Body of pancreas (tissue), 4 donors: ENCODE measurements at regions not wholly inside any gene's neighbourhood (a gene's known extent, or its start where the extent isn't known, plus 50 kb on each side); places are given as distances from the start of the nearest gene placed in this dataset.

Experiments used
- ATAC-seq: fragments of 150-250 bp; one replicate; pipeline ENCODE4 v1.9.1; 2016
- DNase-seq, 4 donors: peaks; one replicate each; pipeline ENCODE4 v3.0.0-alpha.2; 2019
- H3K27ac ChIP-seq, 4 donors: fragments of 200-600 bp; sonication (generic); 1 replicate in 3 of 4; 2 replicates in 1 of 4; pipeline versions ENCODE4 v1.5.1 to v1.6.1; 2016 to 2019; ENCODE audit warnings: mild to moderate bottlenecking in 1 of 4, mixed read lengths in 1 of 4, moderate library complexity in 1 of 4
- H3K27me3 ChIP-seq, 2 donors: fragments of 200-600 bp; sonication (generic); one replicate each; pipeline ENCODE4 v1.6.0; 2016; ENCODE audit warnings: mild to moderate bottlenecking in 1 of 2
- H3K36me3 ChIP-seq, 2 donors: fragments of 200-600 bp; sonication (generic); replicated peaks in 1 of 2; 2 replicates each; pipeline ENCODE4 v1.5.1; 2016; ENCODE audit warnings: low read depth in 2 of 2; ENCODE audit not compliant: insufficient read depth in 1 of 2
- H3K4me1 ChIP-seq: fragments of 200-600 bp; sonication (generic); one replicate; pipeline ENCODE4 v1.6.0; 2016
- H3K4me3 ChIP-seq, 2 donors: fragments of 200-600 bp; sonication (generic); 1 replicate in 1 of 2; 2 replicates in 1 of 2; pipeline ENCODE4 v1.5.1; 2016 to 2019
- H3K9me3 ChIP-seq, 3 donors: fragments of 200-600 bp; sonication (generic); 1 replicate in 2 of 3; 2 replicates in 1 of 3; pipeline ENCODE4 v1.5.1; 2016
- POLR2A ChIP-seq, 3 donors: fragments of 450-650 bp; IDR thresholded peaks; one replicate each; pipeline ENCODE4 v1.6.1; 2016; ENCODE audit warnings: antibody characterized with exemption in 3 of 3, mild to moderate bottlenecking in 2 of 3
- WGBS, 2 donors: methylation state at CpG; one replicate each; pipeline ENCODE4 v1.1.5; 2017; 5-methylcytosine and 5-hydroxymethylcytosine counted together
- intact Hi-C: fragments of 100-400 bp; cut with DNase I; formaldehyde crosslinking; loops from one replicate; pipeline ENCODE4 v1.15.1; 2023
- TF ChIP-seq, protein P1 (sequence below), 7 experiments: fragments of 450-650 bp in 4 of 7; fragments of 200-600 bp in 3 of 7; sonication (generic) in 3 of 7; IDR thresholded peaks; one replicate each; pipeline ENCODE4 v1.5.1; 2016 to 2019; ENCODE audit warnings: antibody characterized with exemption in 7 of 7

DNA sequence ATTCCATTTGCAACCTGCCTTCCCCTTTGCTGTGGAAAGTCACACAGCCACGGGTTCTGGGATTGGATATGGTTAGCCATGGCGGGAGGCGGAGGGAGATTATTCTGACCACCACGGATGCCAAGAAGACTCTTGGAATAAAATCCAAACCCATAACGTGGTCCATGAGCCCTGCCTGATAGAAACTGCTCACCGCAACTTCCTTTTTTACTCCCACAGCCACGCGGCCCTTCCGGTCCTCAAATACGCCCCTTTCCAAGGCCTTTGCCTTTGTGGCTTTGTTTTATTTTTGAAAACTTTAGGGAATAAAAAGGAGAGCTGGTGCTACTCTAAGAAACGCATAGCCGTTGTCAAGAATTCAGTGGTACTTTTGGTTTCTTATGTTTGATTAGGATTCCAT is 602.5 kb upstream of the CDH4 start:
- no peak overlapping the region for H3K4me3 ChIP-seq
- no peaks in the 10 kb centered on the region for H3K9me3 ChIP-seq
- 64 to 79% methylated on average over 12 of the region's 12 CpGs for WGBS, 2 donors
- ATAC-seq (no peak), DNase-seq (no peak)
- no peaks in the 10 kb centered on the region for H3K4me1 ChIP-seq
- H3K27ac ChIP-seq, result no peak overlapping the region
- no peaks in the 10 kb centered on the region for H3K36me3 ChIP-seq
- intact Hi-C loops, result no loop called here
- no peaks in the 10 kb centered on the region for H3K27me3 ChIP-seq
- TF ChIP-seq, protein P1, sequence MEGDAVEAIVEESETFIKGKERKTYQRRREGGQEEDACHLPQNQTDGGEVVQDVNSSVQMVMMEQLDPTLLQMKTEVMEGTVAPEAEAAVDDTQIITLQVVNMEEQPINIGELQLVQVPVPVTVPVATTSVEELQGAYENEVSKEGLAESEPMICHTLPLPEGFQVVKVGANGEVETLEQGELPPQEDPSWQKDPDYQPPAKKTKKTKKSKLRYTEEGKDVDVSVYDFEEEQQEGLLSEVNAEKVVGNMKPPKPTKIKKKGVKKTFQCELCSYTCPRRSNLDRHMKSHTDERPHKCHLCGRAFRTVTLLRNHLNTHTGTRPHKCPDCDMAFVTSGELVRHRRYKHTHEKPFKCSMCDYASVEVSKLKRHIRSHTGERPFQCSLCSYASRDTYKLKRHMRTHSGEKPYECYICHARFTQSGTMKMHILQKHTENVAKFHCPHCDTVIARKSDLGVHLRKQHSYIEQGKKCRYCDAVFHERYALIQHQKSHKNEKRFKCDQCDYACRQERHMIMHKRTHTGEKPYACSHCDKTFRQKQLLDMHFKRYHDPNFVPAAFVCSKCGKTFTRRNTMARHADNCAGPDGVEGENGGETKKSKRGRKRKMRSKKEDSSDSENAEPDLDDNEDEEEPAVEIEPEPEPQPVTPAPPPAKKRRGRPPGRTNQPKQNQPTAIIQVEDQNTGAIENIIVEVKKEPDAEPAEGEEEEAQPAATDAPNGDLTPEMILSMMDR (IDR thresholded peaks at IDR 0.05), result no peak
- TF ChIP-seq POLR2A (IDR thresholded peaks at IDR 0.05), result no peak

DNA sequence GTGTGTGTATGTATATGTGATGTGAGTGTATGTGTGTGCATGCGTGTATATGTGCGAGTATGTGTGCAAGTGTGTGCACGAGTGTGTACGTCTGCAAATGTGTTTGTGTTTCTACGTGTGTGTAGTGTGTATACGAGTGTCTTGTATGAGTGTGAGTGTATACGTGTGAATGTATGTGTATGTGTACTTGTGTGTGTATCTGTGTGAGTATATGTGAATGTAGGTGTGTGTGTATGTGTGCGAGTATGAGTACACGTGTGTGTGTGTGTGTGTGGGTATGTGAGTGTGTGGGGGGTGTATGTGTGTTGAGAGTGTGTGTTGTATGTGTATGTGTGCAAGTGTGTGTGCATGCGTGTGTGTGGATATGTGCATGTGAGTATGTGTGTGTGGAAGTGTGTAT is 602.0 kb upstream of the CDH4 start:
- 69 to 74% methylated on average over 10 of the region's 10 CpGs for whole genome bisulfite sequencing, 2 donors
- no peaks in the 10 kb centered on the region for H3K9me3 ChIP-seq
- TF ChIP-seq, protein P1 (IDR thresholded peaks at IDR 0.05), result peak in 1 of 7 experiments; percentile 11
- TF ChIP-seq POLR2A (IDR thresholded peaks at IDR 0.05), result no peak
- no peaks in the 10 kb centered on the region for H3K36me3 ChIP-seq
- H3K4me1 ChIP-seq, result no peaks in the 10 kb centered on the region
- no peaks in the 10 kb centered on the region for H3K27me3 ChIP-seq
- ATAC-seq, result no peak
- no peak overlapping the region for H3K27ac ChIP-seq
- no peak overlapping the region for H3K4me3 ChIP-seq
- intact Hi-C loops, result loop anchor here (10.0 kb wide), 1 partner anchor 55 kb away; no protein-coding TSS in a partner anchor
- DNase-seq, result no peak

DNA sequence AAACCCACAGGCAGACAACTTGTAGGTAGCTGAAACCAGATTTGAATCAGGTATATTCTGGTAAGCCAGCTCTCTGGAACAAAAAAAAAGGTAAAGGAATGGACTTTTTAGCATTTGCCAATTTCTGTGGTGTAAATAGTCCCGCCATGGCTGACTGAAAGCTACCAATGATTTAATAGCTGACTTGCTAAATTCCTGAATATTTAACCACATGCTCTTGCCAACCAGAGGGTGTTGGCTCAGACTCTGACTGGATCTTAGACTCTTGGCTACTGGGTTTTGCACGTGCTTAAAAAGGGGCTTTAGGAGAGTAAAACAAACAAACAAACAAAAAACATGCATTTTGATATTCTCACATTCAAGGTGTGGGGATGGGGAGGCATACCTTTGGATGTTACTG is 600.0 kb upstream of the CDH4 start:
- TF ChIP-seq, protein P1 (IDR thresholded peaks at IDR 0.05), result no peak
- TF ChIP-seq POLR2A (IDR thresholded peaks at IDR 0.05), result no peak
- Histone ChIP-seq H3K4me1 (no peaks in the 10 kb centered on the region), H3K36me3 (no peaks in the 10 kb centered on the region), H3K27me3 (no peaks in the 10 kb centered on the region), H3K4me3 (no peak overlapping the region), H3K9me3 (no peaks in the 10 kb centered on the region), H3K27ac (no peak overlapping the region)
- no peak for ATAC-seq
- intact Hi-C loops, result loop anchor here (10.0 kb wide), 1 partner anchor 53 kb away; no protein-coding TSS in a partner anchor
- WGBS, 2 donors, result 41 to 57% methylated on average over 2 of the region's 2 CpGs
- DNase-seq, result no peak

DNA sequence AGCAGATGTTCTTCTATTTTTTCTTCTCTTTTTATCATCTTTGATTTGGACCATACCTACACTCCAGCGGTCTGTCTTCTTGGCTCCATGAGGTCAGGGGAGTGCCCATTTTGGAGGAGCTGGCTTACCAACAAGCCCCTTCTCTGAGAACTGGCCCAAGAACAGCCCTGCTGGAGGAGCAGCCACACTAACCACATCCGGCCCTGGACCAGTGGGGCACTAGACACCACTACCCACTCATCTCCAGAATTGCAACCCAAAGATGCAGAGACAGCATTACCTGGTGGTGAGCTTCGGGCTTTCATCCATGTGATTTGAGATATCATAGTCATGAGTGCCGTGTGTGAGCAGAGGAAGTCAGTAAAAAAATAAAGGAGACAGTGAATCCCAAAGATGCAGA is 599.4 kb upstream of the CDH4 start:
- no peak for ATAC-seq
- no peak overlapping the region for H3K27ac ChIP-seq
- TF ChIP-seq POLR2A (IDR thresholded peaks at IDR 0.05), result no peak
- TF ChIP-seq, protein P1 (IDR thresholded peaks at IDR 0.05), result no peak

DNA sequence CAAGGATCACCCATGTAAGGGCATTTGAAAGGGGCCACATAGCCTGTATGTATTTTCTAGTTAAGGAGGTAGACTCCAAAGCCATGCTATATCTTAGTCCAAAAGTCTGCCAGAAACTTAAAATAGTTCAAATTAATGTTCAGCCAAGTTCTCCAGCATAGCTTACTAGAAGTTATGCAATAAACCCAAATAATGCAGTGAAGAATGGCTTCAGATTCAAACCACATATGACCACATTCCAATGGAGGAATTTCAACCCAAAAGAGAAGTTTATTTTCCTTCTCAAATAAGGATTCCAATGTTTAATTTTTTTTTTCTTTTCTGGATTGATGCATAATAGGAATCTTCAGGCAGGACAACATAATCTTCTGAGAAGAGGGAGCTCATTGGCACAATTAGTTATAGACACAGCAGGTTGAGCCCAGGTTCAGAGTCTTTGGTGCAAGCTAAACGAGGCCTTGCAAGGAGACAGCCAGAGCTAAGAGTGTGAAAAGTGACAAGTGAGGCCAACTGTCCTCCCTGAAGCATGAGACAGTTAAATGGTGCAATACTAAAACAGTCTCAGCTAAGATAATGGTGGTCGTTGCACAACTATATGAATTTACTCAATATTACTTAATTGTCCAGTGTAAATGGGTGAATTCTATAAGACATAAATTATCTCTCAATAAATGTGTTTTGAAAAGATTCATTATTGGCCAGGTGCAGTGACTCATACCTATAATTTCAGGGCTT is 598.8 kb upstream of the CDH4 start:
- H3K4me3 ChIP-seq, result no peak overlapping the region
- 31 to 45% methylated on average over 2 of the region's 2 CpGs for WGBS, 2 donors
- ATAC-seq (no peak), DNase-seq (no peak)
- H3K4me1 ChIP-seq, result no peaks in the 10 kb centered on the region
- TF ChIP-seq, protein P1 (IDR thresholded peaks at IDR 0.05), result no peak
- no peak for TF ChIP-seq POLR2A (IDR thresholded peaks at IDR 0.05)
- no peak overlapping the region for H3K27ac ChIP-seq
- intact Hi-C loops, result loop anchor here (10.0 kb wide), 1 partner anchor 52 kb away; no protein-coding TSS in a partner anchor
- H3K36me3 ChIP-seq, result no peaks in the 10 kb centered on the region
- no peaks in the 10 kb centered on the region for H3K9me3 ChIP-seq
- H3K27me3 ChIP-seq, result no peaks in the 10 kb centered on the region

More for the DNA sequence above, 599.4 kb upstream of the CDH4 start:
- Histone ChIP-seq H3K27me3 (no peaks in the 10 kb centered on the region), H3K4me1 (no peaks in the 10 kb centered on the region), H3K36me3 (no peaks in the 10 kb centered on the region), H3K4me3 (no peak overlapping the region), H3K9me3 (no peaks in the 10 kb centered on the region)
- intact Hi-C loops, result loop anchor here (10.0 kb wide), 1 partner anchor 52 kb away; no protein-coding TSS in a partner anchor
- DNase-seq, result no peak
- 45 to 61% methylated on average over 4 of the region's 4 CpGs for whole genome bisulfite sequencing, 2 donors
